ENCODE measurements at regions not wholly inside any gene's neighbourhood (a gene's known extent, or its start where the extent isn't known, plus 50 kb on each side); places are given as distances from the start of the nearest gene placed in this dataset.

DNA sequence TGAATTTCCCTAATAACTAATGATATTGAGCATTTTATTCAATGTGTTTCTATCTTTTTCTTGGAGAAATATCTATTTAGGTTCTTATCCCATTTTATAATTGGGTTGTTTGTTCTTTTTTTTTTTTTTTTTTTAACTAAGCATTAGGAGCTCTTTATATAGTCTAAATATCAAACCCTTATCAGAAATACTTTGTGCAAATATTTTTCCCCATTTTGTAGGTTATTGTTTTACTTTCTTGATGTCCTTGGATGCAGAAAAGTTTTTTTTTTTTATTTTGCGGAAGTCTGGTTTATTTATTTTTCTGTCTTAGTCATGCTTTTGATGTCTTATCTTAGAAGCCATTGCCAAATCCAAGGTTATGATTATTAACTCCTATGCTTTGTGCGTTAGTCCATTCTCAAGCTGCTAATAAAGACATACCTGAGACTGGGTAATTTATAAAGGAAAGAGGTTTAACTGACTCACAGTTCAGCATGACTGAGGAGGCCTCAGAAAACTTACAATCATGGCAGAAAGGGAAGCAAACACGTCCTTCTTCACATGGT is 434.3 kb upstream of the TBX3 start:
- DNase-seq (ENCODE audit: low spot score), result no peak

DNA sequence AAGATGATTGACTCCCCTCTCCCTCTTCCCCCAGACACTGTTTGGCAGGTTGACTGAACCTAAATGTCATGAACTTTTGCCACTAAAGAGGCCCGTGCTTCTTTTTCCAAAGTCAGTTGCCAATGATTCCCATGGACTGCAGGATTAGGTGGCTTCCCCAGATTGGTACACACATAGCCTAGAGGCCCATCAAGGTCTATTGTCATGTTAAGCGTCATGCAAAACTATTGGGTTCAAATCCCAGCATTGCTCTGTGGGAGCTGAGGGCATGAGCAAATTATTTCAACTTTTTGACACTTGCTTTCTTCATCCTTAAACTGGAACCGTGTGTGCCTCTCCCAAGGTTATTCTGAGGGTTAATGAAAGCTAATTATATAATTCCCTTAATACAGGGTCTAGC is 430.2 kb upstream of the TBX3 start:
- no peak for DNase-seq (ENCODE audit: low spot score)

DNA sequence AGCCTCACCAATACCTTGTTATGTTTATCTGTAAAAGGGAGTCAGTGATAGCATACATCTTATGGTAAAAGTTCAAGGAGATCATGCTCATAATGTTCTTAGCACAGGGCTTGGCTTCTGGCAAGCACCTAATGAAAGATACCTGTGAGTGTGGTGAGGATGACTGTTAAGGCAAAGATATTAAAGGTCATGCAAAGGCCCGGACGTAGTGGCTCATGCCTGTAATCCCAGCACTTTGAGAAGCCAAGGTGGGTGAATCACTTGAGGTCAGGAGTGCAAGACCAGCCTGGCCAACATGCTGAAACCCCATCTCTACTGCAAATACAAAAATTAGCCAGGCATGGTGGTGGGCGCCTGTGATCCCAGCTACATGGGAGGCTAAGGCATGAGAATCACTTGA is 425.9 kb upstream of the TBX3 start:
- no peak for DNase-seq (ENCODE audit: low spot score)

DNA sequence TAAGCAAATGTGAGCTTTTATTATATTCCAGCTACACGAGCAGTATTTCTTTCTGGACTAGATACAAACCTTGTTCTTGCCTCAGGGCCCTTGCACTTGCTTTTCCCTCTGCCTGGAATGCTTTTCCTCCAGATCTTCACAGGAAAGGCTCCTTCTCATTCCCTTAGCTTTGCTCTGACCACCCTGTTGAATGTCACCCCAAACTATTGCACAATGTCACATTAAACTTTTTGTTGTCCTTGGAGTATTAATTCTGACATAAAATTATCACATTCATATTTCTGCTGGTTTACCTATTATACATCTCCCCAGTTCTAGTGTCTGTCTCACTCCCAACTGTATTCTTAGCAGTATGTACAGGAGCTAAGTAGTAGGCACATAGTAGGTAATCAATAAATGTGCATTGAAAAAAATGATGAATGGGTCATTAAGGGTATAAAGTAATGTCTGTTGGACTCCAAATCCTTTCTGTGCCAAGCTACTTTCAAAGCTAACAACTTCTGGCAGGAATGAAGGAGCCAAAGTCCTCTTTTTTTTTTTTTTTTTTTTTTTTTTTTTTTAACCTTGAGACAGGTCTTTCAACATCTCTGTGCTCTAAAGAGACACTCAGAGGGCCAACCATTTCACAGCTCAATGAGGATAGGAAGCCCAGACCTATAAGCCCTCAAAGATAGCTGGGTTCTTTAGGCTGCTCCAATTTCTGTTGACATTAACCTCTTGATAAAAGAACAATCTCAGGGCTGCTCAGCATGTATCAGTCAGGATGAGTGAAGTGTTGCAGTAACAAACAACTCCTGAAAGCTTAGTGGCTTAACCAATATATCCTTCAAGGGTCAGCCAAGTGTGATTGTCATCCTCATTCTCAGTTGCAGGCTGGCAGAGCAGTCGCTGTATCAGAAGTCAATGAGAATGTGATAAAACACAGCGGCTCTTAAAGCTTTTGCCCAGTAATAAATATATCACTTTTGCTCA is 424.4 kb upstream of the TBX3 start:
- no peak for DNase-seq (ENCODE audit: low spot score)

DNA sequence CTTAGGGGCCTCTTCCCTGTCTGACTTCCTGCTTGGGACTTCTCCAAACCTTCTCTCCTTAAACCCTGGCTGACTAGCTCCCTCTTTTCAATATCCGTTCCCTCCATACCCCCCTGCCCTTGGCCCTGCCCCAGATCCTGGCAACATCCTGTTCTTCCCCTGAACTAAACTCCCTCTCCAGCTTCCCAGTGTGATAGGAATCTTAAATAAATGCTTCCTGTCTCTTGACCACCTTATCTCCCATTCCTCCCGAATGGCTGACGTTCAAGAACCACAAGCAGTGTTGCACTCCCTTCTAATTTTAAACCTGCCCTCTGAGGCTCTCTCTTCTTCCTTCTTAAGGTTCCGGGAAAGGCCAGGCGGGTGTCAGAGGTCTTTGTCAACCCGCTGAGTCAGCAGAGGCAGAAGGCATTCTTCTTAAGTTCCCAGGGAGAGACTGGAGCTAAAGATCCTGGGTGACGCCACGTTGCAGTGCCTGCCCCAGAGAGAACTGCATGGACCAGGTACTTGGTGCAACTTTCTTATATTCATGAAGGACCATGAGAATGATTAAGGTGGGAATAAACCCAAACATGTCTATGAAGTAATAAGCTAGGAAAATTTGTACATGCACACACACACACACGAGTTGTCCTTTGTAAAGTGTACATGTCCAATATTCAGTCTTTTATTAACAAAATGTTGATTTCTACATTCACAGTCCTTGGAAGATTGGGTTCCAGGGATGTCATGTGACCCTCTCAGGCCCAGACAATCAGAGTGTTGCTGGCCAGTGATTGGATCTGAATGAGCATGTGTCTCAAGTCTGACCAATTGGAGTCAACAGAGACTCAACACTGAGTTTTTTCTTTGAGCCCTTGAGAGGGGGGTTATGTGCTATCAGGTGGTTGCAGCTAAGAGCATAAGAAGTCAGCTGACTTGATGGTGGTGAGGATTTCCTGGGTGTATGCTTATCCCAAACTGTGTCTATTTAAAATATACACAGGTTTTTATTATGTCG is 420.2 kb upstream of the TBX3 start:
- DNase-seq (ENCODE audit: low spot score), result no peak

DNA sequence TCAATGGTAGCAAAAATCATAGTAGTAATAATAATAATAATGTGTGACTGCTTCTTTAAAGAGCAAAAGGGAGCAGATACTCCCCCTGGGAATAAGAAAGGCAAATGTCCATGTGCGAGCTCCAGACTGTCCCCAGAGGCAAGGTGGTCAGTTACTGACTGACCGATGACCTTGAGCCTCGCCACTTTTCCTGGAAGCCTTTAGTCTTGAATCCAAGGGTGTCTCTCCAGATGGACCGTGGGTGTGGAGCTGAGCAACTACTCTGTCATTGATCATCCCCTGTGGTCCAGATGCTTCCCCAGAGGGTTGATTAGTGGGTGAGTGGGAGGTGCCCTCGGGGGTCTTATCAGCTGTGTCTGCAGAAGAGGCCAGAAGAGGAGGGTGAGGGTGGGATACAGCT is 418.5 kb upstream of the TBX3 start:
- DNase-seq (ENCODE audit: low spot score), result no peak

DNA sequence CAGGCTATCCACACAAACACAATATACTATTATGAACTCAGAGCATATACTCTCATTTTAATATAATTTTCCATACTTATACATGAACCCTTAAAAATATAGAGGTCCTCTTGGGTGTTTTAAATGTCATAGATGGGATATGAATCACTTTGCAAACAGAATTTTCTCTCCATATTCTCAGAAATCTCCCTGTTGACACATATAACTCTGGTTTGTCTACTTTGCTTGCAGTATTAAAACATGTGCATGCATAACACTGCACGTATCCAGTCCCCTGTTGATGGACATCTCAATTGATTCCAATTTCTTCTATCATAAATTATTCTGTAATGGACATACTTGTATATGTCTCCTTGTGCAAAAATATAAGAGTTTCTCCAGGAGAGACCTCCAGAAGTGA is 417.5 kb upstream of the TBX3 start:
- no peak for DNase-seq (ENCODE audit: low spot score)

DNA sequence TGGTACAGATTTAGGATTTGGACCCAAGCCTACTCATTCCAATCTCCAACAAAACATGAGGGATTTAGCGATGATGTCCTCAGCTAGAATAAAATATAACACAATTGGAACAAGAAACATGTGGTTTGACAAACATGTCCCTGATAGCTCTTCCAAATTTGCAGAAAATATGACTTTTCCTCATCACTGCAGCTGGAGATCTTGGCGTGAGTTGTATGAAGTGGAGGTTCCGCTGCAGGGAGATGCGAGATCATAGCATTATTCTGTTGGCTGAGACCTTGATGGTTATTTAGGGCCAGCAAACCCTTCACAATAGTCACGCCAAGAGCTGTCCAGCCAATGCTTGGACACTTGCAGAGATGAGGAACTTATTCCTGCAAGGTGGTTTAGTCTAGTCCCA is 413.4 kb upstream of the TBX3 start:
- no peak for DNase-seq (ENCODE audit: low spot score)

DNA sequence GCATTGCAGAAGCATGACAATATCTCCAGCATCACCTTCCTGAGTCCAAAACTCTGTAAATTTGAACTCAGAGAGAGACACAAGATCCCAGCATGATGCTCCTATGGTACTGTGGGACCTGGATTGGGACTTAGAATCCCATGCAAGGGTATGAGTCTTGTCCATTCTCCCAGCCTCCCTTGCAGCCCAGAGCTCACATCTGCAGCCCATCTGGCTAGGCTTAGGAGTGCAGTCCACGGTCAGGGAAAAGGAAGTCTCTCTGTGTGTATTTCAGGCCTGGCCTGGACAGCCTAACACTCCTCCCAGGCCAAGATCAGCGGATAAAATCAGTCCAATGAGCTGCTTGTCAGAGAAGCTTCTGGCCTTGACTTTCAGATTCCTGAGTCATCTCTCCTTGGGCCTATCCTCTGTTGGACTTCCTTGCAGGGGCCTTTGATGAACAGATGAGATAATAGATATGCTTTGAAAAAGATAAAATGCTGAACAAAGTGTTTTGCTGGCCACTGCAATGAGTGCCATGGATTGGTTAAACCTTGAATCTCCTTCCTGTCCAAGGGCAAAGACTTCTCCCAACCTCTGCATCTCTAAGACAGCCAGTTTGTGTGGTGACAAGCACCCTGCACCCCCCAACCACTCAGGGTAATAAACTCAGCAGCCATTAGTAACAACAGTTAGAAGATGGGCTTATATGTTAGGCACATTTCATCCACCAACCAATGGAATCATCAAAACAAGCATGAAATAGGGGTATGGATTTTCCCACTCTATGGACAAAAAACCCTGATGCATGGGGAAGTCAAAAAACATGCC is 412.8 kb upstream of the TBX3 start:
- DNase-seq (ENCODE audit: low spot score), result no peak

DNA sequence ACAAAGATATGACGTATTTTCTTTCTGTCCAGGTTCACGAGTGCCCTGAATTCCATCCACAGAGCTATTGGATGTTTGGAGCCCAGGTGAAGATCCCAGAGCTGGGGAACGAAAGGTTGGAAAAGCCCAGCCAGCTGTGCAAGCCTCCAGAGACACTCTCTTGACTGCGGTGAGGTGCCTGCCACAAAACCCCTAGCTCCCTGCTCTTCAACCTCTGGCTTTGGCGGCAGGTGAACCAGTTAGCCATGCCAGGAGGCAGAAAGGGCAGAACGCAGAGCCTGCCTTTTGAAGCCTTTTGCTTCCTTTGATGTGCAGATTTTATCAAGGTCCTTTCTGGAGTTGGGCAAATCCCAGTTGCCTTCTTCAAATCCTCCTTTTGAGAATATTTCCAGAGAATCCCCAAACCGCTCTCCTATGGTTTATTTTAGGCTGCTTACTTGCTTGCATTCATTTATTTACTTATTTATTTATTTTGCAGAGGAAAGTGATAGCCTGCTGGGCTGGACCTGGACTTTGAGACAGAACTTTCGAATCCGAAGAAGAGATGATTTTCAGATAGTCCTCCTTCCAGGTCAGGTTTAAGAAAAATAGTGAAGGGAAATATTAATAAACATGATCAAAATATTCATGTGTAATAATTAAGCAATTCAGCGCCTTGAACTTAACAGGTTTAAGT is 411.2 kb upstream of the TBX3 start:
- DNase-seq (ENCODE audit: low spot score), result no peak

DNA sequence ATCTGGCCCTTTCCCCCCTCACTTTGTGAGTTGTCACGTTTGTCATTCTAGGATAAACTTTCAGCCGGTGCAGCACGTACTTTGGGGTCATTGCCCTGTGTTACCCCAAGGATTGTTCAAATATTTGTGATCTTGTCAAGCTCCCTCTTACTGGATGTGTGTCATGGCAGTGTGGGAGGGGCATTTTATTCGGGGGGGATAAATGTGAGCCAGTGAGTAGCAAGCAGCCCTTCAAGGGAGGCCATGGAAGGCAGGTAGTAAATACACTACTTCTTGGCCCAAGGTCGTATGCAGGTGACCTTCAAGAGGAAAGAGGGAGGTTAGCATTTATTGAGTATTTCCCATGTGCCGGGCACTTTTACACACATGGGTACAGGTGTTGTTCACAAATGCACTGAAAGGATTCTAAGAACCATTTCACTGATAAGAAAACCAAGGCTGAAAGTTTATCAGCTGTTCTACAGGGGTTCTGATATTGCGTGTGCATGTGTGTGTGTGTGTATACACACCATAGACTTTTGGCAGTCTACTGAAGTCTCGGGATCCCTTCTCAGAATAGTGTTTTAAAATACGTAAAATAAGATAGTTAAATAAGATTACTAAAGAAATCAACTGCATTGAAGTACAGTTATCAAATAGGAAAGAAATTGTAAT is 410.3 kb upstream of the TBX3 start:
- DNase-seq (ENCODE audit: low spot score), result no peak

DNA sequence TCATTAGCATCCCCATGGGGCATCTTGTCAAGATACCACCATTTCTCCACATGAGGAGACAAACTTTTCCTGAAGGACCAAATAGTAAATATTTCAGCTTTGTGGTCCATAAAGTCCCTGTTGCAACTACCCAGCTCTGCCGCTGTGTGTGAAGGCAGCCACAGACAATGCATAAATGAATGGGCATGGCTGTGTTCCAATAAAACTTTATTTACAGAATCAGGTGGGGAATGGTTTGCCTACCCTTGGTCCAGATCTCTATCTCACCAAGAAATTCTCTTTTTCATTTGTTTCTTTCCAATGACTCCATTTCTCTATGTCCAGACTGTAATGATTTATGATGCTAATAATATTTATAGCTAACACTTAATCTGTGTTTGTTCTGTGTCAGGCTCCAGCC is 409.3 kb upstream of the TBX3 start:
- DNase-seq (ENCODE audit: low spot score), result no peak

DNA sequence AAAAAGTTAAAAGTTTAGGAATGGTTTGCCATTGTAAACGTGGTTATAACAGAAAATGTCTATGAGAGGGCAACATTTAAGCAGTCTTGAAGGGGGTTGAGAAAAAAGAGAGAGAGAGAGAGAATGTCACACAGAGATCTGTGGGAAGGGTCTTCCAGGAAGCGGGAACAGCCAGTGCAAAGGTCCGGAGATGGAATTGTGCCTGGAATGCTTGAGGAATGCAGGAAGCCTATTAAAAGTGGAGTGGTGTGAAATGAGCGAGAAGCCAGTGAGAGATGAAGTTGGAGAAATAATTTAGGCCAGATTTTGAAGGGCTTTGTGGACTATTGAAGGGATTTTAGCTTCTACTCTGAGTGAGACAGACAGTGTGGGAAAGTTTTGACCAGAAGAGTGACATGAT is 406.8 kb upstream of the TBX3 start:
- no peak for DNase-seq (ENCODE audit: low spot score)

DNA sequence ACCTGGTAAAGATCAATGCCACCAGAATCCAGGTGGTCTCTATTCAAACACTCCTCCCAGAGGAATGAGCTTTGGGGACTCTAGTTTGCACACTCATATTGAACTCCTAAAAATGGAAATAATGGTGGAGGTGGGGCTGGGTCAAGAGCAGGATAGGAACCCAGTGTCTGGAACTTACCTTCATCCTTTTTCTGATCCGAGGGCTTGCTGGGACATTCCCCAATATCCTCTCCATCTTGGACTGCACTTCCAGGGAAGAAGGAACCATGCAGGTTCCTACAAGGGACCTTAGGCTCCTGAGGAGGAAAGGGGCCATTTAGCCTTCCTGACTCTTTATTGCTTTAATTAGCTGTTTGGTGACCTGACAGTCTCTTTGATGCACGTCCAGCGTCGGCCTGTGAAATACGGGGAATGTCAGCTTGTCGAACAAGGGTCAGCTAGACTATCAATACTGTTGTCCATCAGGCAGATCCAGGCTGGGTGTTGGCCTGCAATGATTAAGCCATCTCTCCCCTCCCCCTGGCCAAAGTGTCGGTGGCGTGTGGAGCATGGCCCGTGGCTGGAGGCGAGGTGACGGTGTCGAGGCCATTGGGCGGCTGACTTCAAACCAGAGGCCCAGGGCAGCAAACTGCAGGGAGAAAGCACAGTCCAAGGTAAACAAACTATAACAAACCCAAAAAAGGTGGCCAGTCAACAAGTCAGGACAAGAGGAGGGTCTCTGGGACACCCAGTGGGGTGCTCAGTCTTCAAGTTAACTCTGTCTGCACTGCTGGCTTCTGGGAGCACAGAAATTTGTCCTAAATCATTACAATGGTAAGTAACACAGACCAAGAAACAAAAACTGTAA is 405.2 kb upstream of the TBX3 start:
- no peak for DNase-seq (ENCODE audit: low spot score)

DNA sequence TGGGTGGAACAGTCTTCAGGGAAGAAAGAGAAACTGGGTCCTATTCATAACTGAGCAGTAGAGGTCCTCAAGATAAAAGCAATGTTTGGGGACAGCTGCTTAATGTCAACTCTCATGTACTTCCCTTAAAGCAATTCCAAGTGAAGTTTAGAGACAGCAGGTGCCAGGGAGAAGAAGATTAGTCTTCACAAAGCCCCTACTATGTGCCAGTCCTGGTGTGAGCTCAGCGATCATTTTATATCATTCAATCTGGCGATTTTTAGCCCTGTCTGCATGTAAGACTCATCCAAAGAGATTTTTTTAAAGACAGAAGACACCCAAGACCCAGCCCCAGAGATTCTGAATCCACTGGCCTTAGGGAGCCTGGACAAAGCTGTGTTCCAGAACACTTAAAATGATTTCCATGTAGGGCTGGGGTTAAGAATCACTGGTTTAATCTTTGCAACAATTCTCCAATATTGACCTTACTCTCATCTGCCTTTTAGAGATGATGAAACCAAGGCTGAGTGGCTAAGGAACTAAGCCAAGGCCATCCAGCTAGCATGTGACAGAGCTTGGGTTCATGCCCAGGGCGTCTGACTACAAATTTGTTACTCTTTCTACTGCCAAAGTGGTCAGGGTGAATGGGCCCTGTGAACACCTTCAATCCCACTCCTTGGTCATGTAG is 404.5 kb upstream of the TBX3 start:
- DNase-seq (ENCODE audit: low spot score), result no peak

DNA sequence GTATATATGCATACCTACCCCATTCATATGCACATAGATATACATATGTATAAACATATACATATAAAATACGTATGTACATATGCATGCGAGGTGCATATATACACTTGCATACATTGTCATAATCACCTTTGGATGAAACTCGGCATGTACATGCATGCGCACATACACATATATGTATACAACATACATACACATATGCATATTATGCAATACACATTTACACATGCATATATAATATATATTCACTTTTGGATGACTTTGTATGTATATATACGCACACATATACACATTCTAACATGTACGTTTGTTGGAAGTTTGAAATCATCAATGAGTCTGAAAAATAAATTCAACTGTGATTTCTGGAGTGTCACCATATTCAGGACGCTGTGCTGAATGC is 401.6 kb upstream of the TBX3 start:
- DNase-seq (ENCODE audit: low spot score), result no peak

DNA sequence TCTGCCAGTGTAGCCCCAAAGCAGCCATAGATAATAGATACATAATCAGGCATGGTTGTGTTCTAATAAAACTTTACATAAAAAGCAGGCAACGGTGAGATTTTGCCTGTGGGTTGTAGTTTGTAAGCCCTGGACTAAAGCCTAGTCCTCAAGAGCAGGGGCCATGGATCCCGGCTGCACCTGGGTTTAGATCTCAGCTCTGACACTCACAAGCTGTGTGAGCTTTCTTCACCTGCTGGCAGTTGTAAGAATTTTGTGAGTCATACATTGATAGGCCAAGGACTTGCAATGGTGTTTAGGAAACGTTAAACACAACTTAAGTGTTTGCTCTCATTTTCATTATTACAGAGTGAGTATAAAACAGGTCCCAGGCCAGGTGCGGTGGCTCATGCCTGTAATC is 395.8 kb upstream of the TBX3 start:
- DNase-seq (ENCODE audit: low spot score), result no peak

DNA sequence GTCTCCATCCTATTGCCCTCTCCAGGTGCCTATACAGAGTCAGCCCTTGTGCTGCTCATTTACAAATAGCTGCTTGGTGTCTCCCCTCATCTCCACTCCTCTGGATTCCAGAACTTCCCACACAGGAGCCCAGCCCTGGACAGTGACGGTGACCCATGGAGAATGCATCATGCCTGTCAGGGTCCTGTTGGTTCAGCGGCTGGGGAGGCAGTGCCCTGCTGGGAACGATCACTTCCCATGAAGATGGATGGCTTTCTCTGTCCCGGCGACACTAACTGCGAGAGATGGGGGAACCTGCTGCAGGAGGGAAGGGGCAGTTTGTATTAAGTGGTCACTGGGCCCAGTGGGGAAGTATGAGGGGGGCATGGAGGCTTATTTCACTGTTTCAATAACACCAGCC is 395.0 kb upstream of the TBX3 start:
- DNase-seq (ENCODE audit: low spot score), result no peak

DNA sequence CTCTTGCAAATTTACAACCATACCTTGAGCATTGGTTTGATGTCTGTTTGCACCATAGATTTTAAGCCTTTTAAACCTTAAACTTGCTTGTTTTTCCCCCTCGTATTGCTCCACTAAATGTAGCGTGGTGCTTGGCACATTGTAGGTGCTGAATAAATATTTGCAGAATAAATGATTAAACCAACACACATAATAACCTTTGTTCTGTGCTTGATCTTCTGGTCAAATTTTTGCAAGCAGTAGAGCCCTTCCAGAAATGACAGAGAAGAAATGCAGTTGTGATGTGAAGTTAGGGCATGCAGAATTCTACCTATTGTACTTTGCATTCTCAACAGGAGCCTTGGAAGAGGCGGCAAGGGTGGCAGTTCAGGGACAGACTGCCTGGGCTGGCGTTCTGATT is 394.4 kb upstream of the TBX3 start:
- DNase-seq (ENCODE audit: low spot score), result no peak
